HCT116 (cell line): ENCODE measurements at regions not wholly inside any gene's neighbourhood (a gene's known extent, or its start where the extent isn't known, plus 50 kb on each side); places are given as distances from the start of the nearest gene placed in this dataset.

ENCODE experiments used
- ATAC-seq: fragments of 200-7000 bp; cut with Tn5 transposase; 2 replicates; pipeline ENCODE4 v1.9.1; 2020; ENCODE audit warnings: mild to moderate bottlenecking, moderate library complexity
- BruUV-seq: library from RNA; stranded (reverse); fragments of 400-500 nt; replicated peaks from 2 replicates; lab custom pipeline; 2021; lab: Mats Ljungman, UMichigan
- CTCF ChIA-PET: fragments of 300-600 bp; sonication (Branson Sonifier 250); formaldehyde crosslinking; loops from one replicate; lab custom pipeline; 2021; ENCODE audit warnings: antibody characterized with exemption; lab: Charles Lee
- POLR2A ChIA-PET: fragments of 300-600, 350-600 bp; sonication (Branson Sonifier 250); formaldehyde crosslinking; loops from one replicate; lab custom pipeline; 2021; ENCODE audit warnings: antibody characterized with exemption; lab: Charles Lee
- RAD21 ChIA-PET, 2 experiments: fragments of 300-600 bp; sonication (Branson Sonifier 250); formaldehyde crosslinking; loops; one replicate each; lab custom pipeline; 2023; ENCODE audit warnings: low total read pairs in 2 of 2; ENCODE audit not compliant: uncharacterized antibody in 2 of 2, unreplicated experiment in 2 of 2, low non-redundant PET in 1 of 2; lab: Charles Lee
- DNase-seq: peaks from one replicate; pipeline ENCODE4 v3.0.0-alpha.2; 2010; ENCODE audit warnings: low read depth, low spot score
- H2AFZ ChIP-seq: fragments of 200-600 bp; shearing (Covaris generic), sonication (generic); 2 replicates; pipeline ENCODE4 v1.6.1; 2017; ENCODE audit warnings: low read depth, mixed run types, mixed read lengths, antibody characterized with exemption, low read length; ENCODE audit not compliant: poor library complexity, severe bottlenecking
- H3K27ac ChIP-seq: 2 replicates; pipeline ENCODE4 v1.5.1; 2012; ENCODE audit warnings: low read depth, low read length
- H3K27me3 ChIP-seq: fragments of 200-600 bp; sonication (generic); 2 replicates; pipeline ENCODE4 v1.6.1; 2016; ENCODE audit warnings: mixed run types, low read length, mixed read lengths; ENCODE audit not compliant: insufficient read depth
- H3K36me3 ChIP-seq, 2 experiments: fragments of 200-500 bp in 1 of 2; fragments of 200-600 bp in 1 of 2; sonication (Bioruptor generic) in 1 of 2; sonication (generic) in 1 of 2; 2 replicates each; pipeline versions ENCODE4 v1.5.1 to v1.6.1; 2014 to 2016; ENCODE audit warnings: low read length in 2 of 2, inconsistent platforms in 1 of 2, mixed read lengths in 1 of 2, mixed run types in 1 of 2; ENCODE audit not compliant: insufficient read depth in 2 of 2, control insufficient read depth in 1 of 2
- H3K4me1 ChIP-seq, 2 experiments: fragments of 200-600 bp in 1 of 2; sonication (generic) in 1 of 2; 2 replicates each; pipeline versions ENCODE4 v1.5.1 to v1.6.1; 2012 to 2017; ENCODE audit warnings: low read length in 2 of 2, inconsistent platforms in 1 of 2, mild to moderate bottlenecking in 1 of 2, mixed read lengths in 1 of 2, mixed run types in 1 of 2, moderate library complexity in 1 of 2; ENCODE audit not compliant: insufficient read depth in 2 of 2, control insufficient read depth in 1 of 2
- H3K4me2 ChIP-seq: fragments of 200-600 bp; sonication (generic); 2 replicates; pipeline ENCODE4 v1.6.1; 2017; ENCODE audit warnings: mixed run types, low read length, mixed read lengths
- H3K4me3 ChIP-seq, 2 experiments: fragments of 200-600 bp in 1 of 2; sonication (generic) in 1 of 2; replicated peaks in 1 of 2; 2 replicates each; pipeline ENCODE4 v1.5.1; 2011 to 2016; ENCODE audit warnings: low read length in 2 of 2, control low read depth in 1 of 2, low read depth in 1 of 2, mild to moderate bottlenecking in 1 of 2, mixed read lengths in 1 of 2, mixed run types in 1 of 2
- H3K79me2 ChIP-seq: fragments of 200-600 bp; sonication (generic); 2 replicates; pipeline ENCODE4 v1.6.1; 2017; ENCODE audit warnings: mild to moderate bottlenecking, mixed run types, low read length, moderate library complexity, mixed read lengths; ENCODE audit not compliant: insufficient read depth
- H3K9ac ChIP-seq: fragments of 200-600 bp; sonication (generic); 2 replicates; pipeline ENCODE4 v1.6.1; 2016; ENCODE audit warnings: low read length, mixed read lengths
- H3K9me2 ChIP-seq: fragments of 200-600 bp; sonication (generic), shearing (Covaris generic); 2 replicates; pipeline ENCODE4 v1.6.1; 2017; ENCODE audit warnings: mixed run types, mild to moderate bottlenecking, moderate library complexity; ENCODE audit not compliant: insufficient read depth
- H3K9me3 ChIP-seq, 2 experiments: fragments of 200-500 bp in 1 of 2; fragments of 200-600 bp in 1 of 2; sonication (Bioruptor generic) in 1 of 2; sonication (generic) in 1 of 2; 2 replicates each; pipeline ENCODE4 v1.6.1; 2014 to 2017; ENCODE audit warnings: low read length in 2 of 2, mixed read lengths in 2 of 2, inconsistent platforms in 1 of 2, low read depth in 1 of 2, mild to moderate bottlenecking in 1 of 2, mixed run types in 1 of 2, moderate library complexity in 1 of 2; ENCODE audit not compliant: control insufficient read depth in 1 of 2, insufficient read depth in 1 of 2
- H4K20me1 ChIP-seq: fragments of 200-600 bp; sonication (generic), shearing (Covaris generic); 2 replicates; pipeline ENCODE4 v1.6.1; 2017; ENCODE audit warnings: mixed run types, mild to moderate bottlenecking, moderate library complexity; ENCODE audit not compliant: insufficient read depth
- ATF3 ChIP-seq: IDR thresholded peaks from 2 replicates; pipeline ENCODE4 v1.6.1; 2012
- CTCF ChIP-seq, 3 experiments: fragments of 200-600 bp in 1 of 3; sonication (generic) in 1 of 3; IDR thresholded peaks in 2 of 3; conservative IDR thresholded peaks in 1 of 3; 2 replicates each; pipeline ENCODE4 v1.5.1; 2012 to 2017; ENCODE audit warnings: low read depth in 2 of 3, low read length in 2 of 3, antibody characterized with exemption in 1 of 3, borderline replicate concordance in 1 of 3, control low read depth in 1 of 3, mild to moderate bottlenecking in 1 of 3, mixed read lengths in 1 of 3, mixed run types in 1 of 3, moderate library complexity in 1 of 3; ENCODE audit not compliant: insufficient read depth in 1 of 3
- EGR1 ChIP-seq: IDR thresholded peaks from 2 replicates; pipeline ENCODE4 v1.6.1; 2012; ENCODE audit warnings: low read depth
- ELF1 ChIP-seq: IDR thresholded peaks from 2 replicates; pipeline ENCODE4 v1.6.1; 2012; ENCODE audit warnings: low read depth, borderline replicate concordance
- EZH2 ChIP-seq: fragments of 200-600 bp; sonication (generic); IDR thresholded peaks from 2 replicates; pipeline ENCODE4 v1.6.1; 2017; ENCODE audit warnings: antibody characterized with exemption, mixed run types
- FOSL1 ChIP-seq: IDR thresholded peaks from 2 replicates; pipeline ENCODE4 v1.6.1; 2012; ENCODE audit warnings: low read depth
- JUND ChIP-seq: IDR thresholded peaks from 2 replicates; pipeline ENCODE4 v1.6.1; 2012
- MAX ChIP-seq: IDR thresholded peaks from 2 replicates; pipeline ENCODE4 v1.6.1; 2012
- POLR2AphosphoS5 ChIP-seq: IDR thresholded peaks from 2 replicates; pipeline ENCODE4 v1.6.1; 2011; ENCODE audit warnings: mild to moderate bottlenecking, low read depth, low read length, moderate library complexity
- RAD21 ChIP-seq: IDR thresholded peaks from 2 replicates; pipeline ENCODE4 v1.6.1; 2012; ENCODE audit warnings: low read depth, mild to moderate bottlenecking
- SIN3A ChIP-seq: IDR thresholded peaks from 2 replicates; pipeline ENCODE4 v1.6.1; 2012; ENCODE audit warnings: low read depth
- SRF ChIP-seq: IDR thresholded peaks from 2 replicates; pipeline ENCODE4 v1.6.1; 2012; ENCODE audit warnings: low read depth
- TCF7L2 ChIP-seq: IDR thresholded peaks from 2 replicates; pipeline ENCODE4 v1.7.0; 2011; ENCODE audit warnings: borderline replicate concordance, inconsistent platforms; ENCODE audit not compliant: insufficient read depth, insufficient read length; ENCODE audit errors: extremely low read depth
- ZNF274 ChIP-seq: fragments of 200-500 bp; sonication (Bioruptor generic); IDR thresholded peaks from 2 replicates; pipeline ENCODE4 v1.6.1; 2014; ENCODE audit warnings: mild to moderate bottlenecking, low read depth, low read length, inconsistent platforms
- intact Hi-C: fragments of 100-400 bp; cut with micrococcal nuclease; formaldehyde crosslinking; loops from 2 replicates; pipeline ENCODE4 v1.10.0; 2022

- Histone ChIP-seq H3K27me3 (no peaks in the 10 kb centered on the region), H3K9ac (no peak overlapping the region), H3K79me2 (no peaks in the 10 kb centered on the region), H3K9me3 (no peaks in the 10 kb centered on the region), H3K27ac (no peak overlapping the region), H3K4me3 (no peak overlapping the region), H4K20me1 (no peaks in the 10 kb centered on the region), H3K4me2 (no peak overlapping the region), H3K36me3 (no peaks in the 10 kb centered on the region), H3K9me2 (no peaks in the 10 kb centered on the region), H2AFZ (no peak overlapping the region), H3K4me1 (no peaks in the 10 kb centered on the region)
- DNase-seq (no peak), ATAC-seq (no peak)
- BruUV-seq: no TSS peak
- ChIA-PET POLR2A (no interaction called here), RAD21 (no interaction called here), CTCF (no interaction called here)
- intact Hi-C loops: no loop called here
- TF ChIP-seq EZH2: no peak
- TF ChIP-seq MAX: no peak
- TF ChIP-seq SRF: no peak
- TF ChIP-seq RAD21: no peak
- no peak for TF ChIP-seq EGR1
- no peak for TF ChIP-seq TCF7L2
- TF ChIP-seq ATF3: no peak
- TF ChIP-seq FOSL1: no peak
- TF ChIP-seq ZNF274: no peak
- TF ChIP-seq CTCF (IDR thresholded peaks at IDR 0.05 in 2 of 3, conservative IDR thresholded peaks at IDR 0.05 in 1 of 3; ENCODE audit: borderline replicate concordance in 1 of 3, insufficient read depth in 1 of 3, low read depth in 2 of 3, low read length in 2 of 3): no peak
- TF ChIP-seq ELF1: no peak
- no peak for TF ChIP-seq SIN3A
- no peak for TF ChIP-seq POLR2AphosphoS5
- no peak for TF ChIP-seq JUND
Observed at GRCh38 chr6:25122001-25122400, 157.2 kb upstream of the CARMIL1 start.
